Fibroblast of the conjunctiva (primary cell): ENCODE measurements at regions not wholly inside any gene's neighbourhood (a gene's known extent, or its start where the extent isn't known, plus 50 kb on each side); places are given as distances from the start of the nearest gene placed in this dataset.
A peak's percentile ranks its signal among the peaks of the same experiment; 100 is the strongest.

Experiments
- DNase-seq: peaks from one replicate; pipeline ENCODE4 v3.0.0-alpha.2; 2010; ENCODE audit warnings: low read depth

DNA sequence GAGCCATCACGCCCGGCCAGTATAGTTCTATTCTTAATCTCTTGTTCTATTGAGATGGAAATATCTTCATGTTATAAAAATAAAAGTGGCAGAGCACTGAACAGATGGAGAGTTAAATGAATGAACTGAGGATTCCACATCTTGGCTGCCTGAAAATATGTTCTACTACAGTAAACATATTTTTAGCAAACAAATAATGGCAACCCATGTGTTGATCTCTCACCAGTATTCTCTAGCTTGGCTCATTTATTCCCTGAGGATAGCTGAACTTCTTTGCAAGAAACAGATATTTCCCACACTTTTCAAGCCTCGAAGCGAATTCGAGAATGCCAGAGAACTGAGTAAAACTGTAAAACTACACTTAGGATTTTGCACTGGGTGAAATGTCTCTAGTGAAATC, 58.9 kb downstream of the DIRAS3 start:
- DNase-seq, result no peak

DNA sequence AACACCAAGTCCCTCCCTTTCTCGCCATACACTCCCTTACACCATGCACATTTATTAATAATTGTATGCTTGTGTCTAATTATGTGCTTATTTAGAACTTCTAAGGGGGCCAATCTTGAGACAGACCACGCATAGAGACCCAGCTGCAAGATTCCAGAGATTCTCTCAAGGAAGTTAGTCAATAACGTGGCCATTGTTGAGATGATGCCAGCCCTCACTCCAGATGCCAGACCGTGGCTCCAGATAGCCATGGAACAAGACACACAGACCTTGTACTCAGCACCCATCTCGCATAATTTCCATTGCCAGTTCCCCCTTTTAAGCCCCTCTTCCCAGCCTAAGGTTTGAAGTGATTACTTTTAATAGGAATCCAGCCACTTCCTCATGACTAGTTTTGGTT, 62.4 kb downstream of the DIRAS3 start:
- no peak for DNase-seq

DNA sequence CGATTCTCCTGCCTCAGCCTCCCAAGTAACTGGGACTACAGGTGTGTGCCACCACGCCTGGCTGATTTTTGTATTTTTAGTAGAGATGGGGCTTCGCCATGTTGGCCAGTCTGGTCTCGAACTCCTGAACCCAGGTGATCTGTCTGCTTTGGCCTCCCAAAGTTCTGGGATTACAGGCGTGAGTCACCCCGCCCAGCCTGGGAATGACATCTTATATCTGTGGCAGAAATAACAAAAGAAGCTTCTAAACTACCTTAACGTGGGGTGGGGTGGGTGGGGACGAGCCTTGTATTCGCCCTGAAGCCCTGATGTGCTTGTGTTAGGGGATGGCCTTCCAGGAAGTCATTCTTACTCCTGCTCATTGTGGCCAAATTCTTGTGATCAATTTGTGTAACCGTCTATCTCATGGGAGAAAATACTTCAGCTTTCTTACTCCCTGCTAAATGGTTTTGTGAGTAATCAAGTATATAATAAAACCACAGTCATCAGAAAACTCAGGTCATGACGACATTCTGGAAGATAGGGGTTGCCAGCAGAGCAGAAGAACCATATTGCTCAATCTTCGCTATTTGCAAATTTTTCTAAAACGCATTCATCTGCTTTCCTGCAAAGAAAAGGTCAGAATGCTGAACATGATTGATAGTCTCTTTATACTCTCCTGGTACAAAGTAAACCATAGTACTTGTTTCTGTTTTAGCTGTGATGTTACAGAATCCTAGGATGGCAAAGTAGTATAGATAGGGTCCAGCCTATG, 63.2 kb downstream of the DIRAS3 start:
- peak; percentile 32 for DNase-seq

DNA sequence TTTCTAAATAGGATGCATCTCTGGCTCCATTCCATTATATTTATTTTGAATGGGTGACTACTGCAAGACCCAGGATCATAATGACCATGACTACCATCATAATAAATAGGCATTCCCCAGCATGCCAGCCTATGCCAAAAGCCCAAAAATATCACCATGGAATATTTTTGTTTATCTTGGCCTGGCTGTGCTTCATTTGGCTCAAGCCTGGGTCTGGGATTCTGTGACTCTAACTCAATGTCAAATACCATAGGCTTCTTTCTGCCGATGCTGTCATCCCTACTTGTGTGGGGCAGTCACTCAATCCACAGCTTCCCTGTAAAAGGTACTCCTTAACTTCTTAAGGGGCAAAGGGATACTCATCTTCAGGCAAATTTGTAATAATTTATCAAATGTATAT, 66.6 kb downstream of the DIRAS3 start:
- no peak for DNase-seq

DNA sequence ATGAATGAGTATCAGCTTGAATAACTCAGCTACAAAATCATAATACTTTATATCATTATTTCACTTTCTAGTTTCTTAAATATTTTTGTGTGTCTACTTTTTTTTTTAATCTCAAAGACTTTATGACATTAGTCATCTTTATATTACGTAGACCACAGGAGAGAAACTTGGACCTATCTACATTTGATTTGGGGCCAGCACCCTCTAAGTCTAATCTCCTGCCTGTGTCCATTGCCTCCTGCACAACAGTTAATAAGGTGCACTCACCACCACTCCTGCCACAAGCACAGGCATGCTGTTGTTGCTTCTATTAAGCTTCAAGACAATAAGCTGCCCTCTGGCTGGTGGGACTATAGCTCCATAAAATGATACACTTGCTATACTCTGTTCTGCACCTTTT, 70.4 kb downstream of the DIRAS3 start:
- no peak for DNase-seq

DNA sequence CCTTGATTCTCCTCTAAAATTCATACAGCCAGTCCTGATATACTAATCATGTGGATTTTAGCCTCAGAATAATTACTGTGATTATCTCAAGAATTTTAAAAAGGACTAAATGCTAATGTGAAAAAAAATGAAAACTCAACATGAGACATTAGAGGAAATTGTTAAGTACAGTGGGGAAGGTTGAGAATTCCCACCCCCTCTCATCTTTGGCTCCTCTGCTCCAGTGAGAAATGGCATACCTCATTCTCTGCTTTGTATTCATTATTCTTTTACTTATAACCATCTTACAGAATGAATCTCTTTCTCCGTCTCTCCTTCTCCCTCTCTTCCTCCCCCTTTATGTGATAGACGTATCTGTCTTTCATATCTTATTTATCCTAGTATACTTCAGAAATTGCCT, 70.9 kb downstream of the DIRAS3 start:
- DNase-seq, result no peak

DNA sequence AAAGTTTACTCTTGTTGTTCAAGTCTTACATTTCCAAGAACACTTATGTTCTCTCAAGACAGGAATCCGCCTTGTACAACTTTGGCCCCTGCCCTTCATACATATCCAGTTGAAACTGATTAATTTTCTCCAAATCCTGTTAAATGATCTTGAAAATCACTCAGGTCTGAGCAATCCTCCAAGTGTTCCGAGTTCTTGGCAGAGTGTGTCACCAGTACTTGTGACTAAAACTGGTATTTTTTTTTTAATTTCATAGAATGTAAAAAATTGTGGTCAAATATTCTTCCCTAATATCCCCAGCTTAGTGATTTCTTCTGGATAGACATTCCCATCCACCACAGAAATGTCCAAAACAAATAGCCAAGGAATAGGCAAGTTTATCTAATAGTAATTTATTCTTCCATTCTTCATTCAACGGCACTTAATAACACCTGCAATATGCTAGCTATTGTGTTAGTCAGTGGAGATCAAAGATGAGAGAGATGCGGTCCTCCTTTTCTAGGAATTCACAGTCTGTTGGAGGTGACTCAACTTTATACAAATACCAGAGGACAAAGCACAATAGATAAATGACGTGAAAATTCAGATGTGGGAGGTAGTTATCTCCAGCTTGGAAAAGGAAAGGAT, 71.4 kb downstream of the DIRAS3 start:
- no peak for DNase-seq

DNA sequence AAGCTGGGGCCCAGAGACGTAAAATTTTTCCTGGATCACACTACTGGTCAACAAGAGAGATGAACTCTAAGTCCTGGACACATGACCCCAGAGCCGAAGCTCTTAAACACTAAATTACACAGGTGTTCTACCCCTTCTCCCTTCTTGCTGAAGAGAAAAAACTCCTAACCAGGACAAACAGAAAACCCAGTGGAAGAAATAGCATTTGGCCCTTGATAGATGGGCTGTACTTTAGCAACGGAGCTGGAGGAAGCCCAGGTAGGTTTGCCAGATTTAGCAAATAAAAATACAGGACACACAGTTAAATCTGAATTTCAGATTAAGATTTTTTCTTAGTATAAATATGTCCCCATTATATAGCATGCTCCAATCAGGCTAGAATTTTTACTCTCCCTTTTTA, 72.7 kb downstream of the DIRAS3 start:
- no peak for DNase-seq

DNA sequence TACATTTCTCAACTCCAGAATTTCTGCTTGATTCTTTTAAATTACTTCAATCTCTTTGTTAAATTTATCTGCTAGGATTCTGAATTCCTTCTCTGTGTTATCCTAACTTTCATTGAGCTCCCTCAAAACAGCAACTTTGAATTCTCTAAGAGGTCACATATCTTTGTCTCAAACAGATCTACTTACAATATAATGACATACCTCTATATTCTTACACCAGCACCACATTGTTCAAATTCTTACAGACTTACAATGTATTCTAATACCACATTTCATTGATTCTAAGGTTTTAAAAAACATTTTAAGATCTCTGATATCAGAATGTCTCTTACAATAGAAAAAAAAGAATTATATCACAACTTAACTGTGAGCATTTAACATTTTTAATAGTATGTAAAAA, 77.4 kb downstream of the DIRAS3 start:
- DNase-seq, result no peak

DNA sequence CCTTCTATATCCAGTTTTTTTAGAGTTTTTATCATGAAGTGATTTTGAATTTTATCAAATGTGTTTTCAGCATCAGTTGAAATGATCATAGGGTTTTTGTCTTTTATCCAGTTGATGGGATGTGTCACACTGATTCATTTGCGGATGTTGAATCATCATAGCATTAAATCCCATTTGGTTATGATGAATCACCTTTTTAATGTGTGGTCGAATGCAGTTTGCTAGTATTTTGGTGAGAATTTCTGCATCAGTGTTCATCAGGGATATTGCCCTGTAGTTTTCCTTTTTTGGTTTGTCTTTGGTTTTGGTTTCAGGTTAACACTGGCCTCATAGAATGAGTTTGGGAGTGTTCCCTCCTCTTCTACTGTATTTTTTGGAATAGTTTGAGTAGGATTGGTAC, 80.3 kb downstream of the DIRAS3 start:
- DNase-seq, result peak; percentile 35

DNA sequence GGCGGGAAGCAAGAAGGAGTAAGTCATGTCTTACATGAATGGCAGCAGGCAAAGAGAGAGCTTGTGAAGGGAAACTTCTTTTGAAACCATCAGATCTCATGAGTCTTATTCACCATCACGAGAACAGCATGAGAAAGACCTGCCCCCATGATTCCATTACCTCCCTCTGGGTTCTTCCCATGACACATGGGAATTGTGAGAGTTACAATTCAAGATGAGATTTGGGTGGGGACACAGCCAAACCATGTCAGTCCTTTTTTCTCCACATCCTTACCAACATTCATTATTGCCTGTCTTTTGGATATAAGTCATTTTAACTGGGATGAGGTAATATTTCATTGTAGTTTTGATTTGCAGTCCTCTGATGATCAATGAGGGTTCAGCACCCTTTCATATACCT, 81.0 kb downstream of the DIRAS3 start:
- no peak for DNase-seq

DNA sequence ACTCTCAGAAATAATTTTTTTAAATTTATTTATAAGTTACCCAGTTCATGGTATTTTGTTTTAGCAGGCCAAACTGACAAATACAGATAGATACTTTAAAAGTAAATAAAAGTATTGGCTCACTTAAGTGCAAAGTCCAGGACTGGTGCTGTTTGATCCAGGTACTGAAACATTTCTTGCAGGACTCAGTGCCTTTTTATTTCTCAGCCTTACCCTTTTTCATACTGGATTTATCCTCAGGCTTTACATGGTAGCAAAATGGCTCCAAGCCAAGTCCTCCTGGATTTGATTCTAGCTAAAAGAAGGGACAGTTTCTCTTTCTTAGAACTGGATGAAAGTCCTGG, 83.8 kb downstream of the DIRAS3 start:
- no peak for DNase-seq

DNA sequence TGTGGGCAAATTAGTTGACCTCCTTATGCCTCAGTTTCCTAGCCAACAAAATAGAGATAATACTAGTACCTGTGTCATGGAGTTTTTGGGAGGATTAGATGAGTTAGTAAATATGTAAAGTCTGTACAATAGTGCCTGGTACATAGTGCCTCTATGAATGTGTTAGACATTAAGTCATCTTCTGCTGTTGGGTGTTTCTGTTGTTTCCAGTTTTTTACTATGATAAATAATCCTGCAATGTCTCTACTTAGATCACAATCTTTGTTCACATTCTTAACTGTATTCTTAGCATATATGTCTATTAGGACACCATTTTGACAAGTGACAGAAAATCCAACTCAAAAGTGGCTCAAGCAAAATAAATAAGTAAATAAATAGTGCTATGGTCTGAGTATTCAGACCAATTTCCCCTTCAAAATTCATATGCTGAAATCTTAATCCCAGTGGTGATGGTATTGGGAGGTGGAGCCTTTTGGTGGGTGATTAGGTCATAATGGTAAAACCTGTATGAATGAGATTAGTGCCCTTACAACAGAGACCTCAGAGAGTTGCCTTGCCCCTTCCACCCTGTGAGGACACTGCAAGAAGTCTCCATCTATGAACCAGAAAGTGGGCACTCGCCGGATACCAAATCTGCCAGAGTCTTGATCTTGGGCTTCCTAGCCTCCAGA, 84.3 kb downstream of the DIRAS3 start:
- DNase-seq, result no peak

DNA sequence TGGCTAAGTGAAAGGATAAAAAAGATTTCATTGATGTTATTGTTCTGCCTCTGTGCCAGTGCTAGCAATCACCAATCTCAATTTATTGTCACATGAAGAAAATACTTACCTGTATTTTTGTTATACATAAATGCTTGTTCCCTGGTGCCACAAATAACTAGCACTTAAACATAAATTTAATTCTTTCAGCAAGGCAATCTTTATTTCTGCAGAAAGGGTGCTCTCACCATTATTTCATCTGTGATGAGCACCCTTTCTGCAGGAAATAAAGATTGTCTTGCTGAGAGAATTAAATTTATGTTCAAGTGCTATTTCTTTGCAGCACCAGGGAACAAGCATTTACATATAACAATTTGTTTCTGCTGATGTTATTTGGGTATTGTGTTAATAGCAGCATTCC, 87.2 kb downstream of the DIRAS3 start:
- no peak for DNase-seq

DNA sequence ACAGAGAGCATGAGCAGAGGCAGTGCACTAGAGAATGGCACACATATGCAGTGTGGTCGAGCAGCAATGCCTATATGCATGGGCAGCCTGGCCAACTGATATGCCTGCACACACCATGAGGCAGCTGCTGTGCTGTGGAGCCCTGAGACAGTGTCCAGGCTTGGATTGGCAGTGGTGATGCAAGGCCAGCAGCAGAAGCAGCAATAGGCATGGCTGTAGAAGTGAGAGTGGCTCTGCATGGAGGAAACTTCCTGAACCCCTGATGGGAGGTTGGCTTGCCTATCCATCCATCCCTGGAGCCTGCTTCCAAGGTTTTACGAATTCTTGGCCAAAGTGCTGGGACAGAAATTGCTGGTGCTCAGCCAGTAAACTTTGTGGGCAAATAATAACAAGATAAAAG, 89.7 kb downstream of the DIRAS3 start:
- DNase-seq, result no peak

DNA sequence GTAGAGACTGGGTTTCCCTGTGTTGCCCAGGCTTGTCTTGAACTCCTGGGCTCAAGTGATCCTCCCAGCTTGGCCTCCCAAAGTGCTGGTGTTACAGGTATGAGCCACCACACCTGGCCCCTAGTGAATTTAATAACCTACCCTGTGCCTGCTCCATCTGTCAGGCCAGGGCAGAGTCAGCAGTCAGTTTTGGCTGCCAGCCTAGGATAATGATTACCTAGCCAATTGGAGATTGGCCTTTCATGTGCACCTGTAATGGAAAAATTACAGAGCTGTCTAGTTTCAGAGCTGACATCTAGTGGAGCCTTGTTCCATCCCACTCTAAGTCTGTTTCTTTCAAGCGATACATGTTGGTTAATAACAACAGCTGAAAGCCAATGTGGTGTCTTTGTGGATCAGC, 92.0 kb downstream of the DIRAS3 start:
- DNase-seq, result no peak

DNA sequence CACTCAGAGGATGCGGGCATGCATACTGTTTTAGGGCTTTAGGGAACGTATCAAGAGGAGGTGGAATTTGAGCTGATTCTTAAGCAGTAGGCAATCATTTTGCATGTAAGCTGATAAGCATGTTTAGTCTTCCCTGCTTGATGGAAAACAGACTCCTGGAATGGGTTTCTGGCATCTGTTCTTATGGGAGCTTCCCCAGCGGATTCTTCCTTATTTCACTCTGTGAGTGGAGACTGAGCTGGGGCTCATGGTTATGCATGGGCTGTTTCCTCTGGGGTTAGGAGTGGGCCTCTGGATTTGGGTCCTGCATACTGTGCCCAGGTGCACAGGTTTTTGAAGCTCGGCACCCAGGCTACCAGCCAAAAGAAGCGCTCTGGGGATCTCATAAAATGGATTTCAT, 93.4 kb downstream of the DIRAS3 start:
- DNase-seq, result no peak

DNA sequence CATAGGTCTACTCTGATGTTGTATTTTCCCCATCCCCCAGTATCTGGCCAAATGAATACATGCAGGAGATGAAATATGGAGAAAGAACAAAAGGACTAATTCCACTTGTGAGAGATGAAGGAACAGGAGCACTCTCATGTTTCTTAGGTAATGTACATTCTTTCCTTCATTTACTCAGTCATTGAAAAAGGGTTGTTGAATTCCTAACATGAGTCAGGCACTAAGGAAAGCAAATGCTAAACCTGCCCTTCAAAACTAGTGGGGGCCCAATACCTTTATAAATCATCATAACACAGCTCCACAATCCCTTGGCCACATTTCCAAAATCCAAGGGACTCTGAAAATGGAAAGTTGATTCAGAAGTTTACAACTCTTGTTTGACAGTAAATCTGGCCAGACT, 94.3 kb downstream of the DIRAS3 start:
- DNase-seq, result no peak

DNA sequence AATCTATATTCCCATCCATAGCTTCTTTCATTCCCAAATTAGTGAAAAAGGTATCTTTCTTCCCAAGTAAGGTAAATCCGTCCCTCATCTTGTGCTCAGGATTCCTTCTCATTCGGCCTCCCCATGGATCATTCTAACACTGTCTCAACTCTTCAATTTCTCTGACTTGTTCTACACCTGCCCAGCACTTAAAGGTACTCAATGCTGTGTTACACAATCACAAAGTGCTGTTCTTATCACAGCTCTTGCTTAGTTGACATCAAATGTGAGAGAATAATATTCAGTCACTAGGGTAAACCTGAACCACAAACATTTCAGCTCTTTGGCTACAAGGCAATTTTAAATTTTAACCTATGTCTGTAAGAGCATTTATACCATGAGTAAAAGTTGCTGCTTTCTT, 94.8 kb downstream of the DIRAS3 start:
- no peak for DNase-seq

DNA sequence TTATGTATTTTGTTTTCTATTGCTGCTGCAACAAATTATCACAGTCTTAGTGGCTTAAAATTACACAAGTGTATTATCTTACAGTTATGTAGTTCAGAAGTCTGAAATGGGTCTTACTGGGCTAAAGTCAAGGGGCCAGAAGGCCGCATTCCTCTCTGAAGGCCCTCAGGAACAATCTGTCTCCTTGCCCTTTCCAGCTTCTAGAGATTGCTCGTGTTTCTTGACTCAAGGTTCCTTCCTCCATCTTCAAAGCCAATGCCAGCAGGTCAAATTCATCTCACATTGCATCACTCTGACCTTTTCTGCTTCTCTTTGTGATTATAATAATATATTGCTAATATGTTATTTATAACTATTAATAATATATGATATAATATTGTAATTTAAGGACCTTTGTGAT, 97.1 kb downstream of the DIRAS3 start:
- DNase-seq, result no peak

DNA sequence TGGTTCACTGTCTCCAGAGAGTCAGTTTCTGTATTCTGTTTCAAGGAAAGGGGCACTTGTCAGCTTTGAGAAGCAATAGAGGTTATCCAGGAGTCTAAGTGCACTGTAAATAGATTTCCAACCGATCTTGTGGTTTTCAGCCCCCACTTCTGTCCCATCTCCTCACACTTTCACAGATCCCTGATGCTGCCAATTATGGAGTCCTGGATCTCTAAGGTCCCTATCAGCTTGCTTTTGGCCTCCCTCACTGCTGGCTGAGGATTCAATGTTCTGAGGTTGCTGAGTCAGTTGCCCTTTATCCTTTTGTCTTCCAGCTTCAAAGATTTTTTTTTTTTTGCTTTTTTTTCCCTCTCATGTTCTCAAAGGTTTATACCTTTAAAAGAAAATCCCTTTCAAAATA, 98.4 kb downstream of the DIRAS3 start:
- DNase-seq, result no peak

DNA sequence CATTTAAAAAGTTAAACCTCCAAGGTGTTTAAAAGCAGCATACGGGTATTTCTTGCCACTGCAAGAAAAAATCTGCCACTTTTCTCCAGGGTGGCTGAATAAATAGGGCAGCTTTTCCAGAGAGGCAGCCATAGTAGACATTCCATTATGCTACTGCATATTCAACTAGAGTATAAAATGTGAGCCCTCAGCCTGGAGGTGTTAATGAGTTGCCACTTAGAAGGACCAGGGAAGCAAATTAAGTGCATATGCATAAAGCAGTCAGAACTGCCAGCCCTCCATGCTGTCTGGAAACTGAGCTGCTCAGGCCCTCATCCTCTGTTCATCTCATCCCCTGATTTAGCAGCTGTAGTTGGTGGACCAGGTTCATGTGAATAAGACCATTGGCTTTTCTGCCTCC, 99.4 kb downstream of the DIRAS3 start:
- no peak for DNase-seq

DNA sequence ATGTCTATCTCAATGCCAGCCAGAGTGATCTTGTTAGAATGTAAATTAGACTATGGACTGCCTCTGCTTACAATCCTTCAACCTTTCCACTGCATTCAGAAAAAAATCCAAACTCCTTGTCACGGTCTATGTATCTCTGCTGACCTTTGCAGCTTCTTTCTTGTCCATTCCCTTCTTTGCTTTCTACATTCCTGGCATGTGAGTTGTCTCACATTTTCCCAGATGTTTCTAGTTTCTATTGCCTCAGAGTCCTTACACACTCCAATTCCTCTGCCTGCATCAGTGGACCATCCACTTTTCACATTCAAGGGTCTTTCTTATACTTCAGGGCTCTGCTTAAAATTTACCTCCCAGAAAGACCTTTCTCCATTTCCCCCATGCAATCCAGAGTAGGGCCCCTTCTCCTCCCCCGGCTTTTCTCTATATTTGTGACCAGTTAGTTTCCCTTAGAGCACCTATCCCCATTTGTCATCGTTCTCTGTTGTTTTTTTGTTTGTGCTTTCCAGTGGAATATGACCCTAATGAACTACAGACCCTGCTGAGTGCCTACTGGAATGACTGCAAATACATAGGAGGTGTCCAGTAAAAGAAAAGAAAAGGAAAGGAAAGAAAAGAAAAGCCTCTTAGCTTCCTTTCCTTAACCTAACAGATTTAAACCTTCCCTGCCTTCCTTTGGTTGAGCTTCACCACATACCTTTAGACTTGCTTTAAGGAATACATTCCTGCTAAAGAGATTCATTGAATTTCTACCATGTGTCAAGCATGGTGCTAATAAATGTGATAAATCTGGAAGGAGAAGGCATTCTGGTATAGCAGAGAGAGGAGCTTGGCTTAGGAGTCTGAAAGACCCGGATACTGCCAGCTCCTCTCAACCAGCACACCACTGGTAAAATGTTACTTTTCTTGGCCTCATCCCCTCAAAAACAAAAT, 102.0 kb downstream of the DIRAS3 start:
- peak; percentile 57 for DNase-seq
